AG09309 (cell line): ENCODE measurements at regions not wholly inside any gene's neighbourhood (a gene's known extent, or its start where the extent isn't known, plus 50 kb on each side); places are given as distances from the start of the nearest gene placed in this dataset.

Experiments
- DNase-seq: peaks from one replicate; pipeline ENCODE4 v3.0.0-alpha.2; 2010; ENCODE audit warnings: low read depth
- H3K4me3 ChIP-seq: 2 replicates; pipeline ENCODE4 v1.5.1; 2011; ENCODE audit warnings: mild to moderate bottlenecking, low read depth, low read length, moderate library complexity; ENCODE audit not compliant: control insufficient read depth
- CTCF ChIP-seq: IDR thresholded peaks from 2 replicates; pipeline ENCODE4 v1.5.1; 2011; ENCODE audit warnings: mild to moderate bottlenecking, low read depth, low read length, inconsistent platforms; ENCODE audit not compliant: insufficient read depth, control insufficient read depth; ENCODE audit errors: missing control alignments

- DNase-seq = no peak
- H3K4me3 ChIP-seq = no peak overlapping the region
- TF ChIP-seq CTCF = no peak
Measured at GRCh38 chr22:25364281-25364680, 144.8 kb downstream of the CRYBB2 start.

- DNase-seq = no peak
- H3K4me3 ChIP-seq = no peak overlapping the region
- TF ChIP-seq CTCF = no peak
Measured at GRCh38 chr22:25364736-25365241, 145.3 kb downstream of the CRYBB2 start.

GRCh38 chr22:25365491-25366261 is 146.2 kb downstream of the CRYBB2 start:
- no peak for TF ChIP-seq CTCF
- no peak for DNase-seq
- no peak overlapping the region for H3K4me3 ChIP-seq

GRCh38 chr22:25366408-25366807 is 147.0 kb downstream of the CRYBB2 start:
- no peak overlapping the region for H3K4me3 ChIP-seq
- DNase-seq = no peak
- no peak for TF ChIP-seq CTCF

GRCh38 chr22:25366876-25367466 is 147.5 kb downstream of the CRYBB2 start:
- H3K4me3 ChIP-seq = no peak overlapping the region
- TF ChIP-seq CTCF = no peak

GRCh38 chr22:25367756-25368155 is 148.3 kb downstream of the CRYBB2 start:
- no peak for TF ChIP-seq CTCF
- no peak for DNase-seq
- no peak overlapping the region for H3K4me3 ChIP-seq

More at GRCh38 chr22:25366876-25367466, 147.5 kb downstream of the CRYBB2 start:
- no peak for DNase-seq
